SJSA1 (cell line): ENCODE measurements at regions not wholly inside any gene's neighbourhood (a gene's known extent, or its start where the extent isn't known, plus 50 kb on each side); places are given as distances from the start of the nearest gene placed in this dataset.

ENCODE experiments used
- DNase-seq, 2 experiments: peaks; one replicate each; pipeline ENCODE4 v3.0.0-alpha.2; 2015 to 2020; ENCODE audit warnings: low spot score in 2 of 2, low read depth in 1 of 2
- H3K27ac ChIP-seq: fragments of 250-450 bp; sonication (Bioruptor Pico); 2 replicates; pipeline ENCODE4 v1.5.1; 2020; ENCODE audit warnings: mild to moderate bottlenecking, moderate library complexity
- H3K27me3 ChIP-seq: fragments of 250-450 bp; sonication (Bioruptor Pico); replicated peaks from 2 replicates; pipeline ENCODE4 v1.5.1; 2020; ENCODE audit warnings: mild to moderate bottlenecking, moderate library complexity
- H3K36me3 ChIP-seq: fragments of 250-450 bp; sonication (Bioruptor Pico); 2 replicates; pipeline ENCODE4 v1.5.1; 2020; ENCODE audit warnings: mild to moderate bottlenecking
- H3K4me1 ChIP-seq: fragments of 250-450 bp; sonication (Bioruptor Pico); replicated peaks from 2 replicates; pipeline ENCODE4 v1.6.1; 2021; ENCODE audit warnings: mild to moderate bottlenecking
- H3K4me3 ChIP-seq: fragments of 250-450 bp; sonication (Bioruptor Pico); 2 replicates; pipeline ENCODE4 v1.5.1; 2020; ENCODE audit warnings: mild to moderate bottlenecking
- H3K9me3 ChIP-seq: fragments of 250-450 bp; sonication (Bioruptor Pico); replicated peaks from 2 replicates; pipeline ENCODE4 v1.5.1; 2020; ENCODE audit warnings: mild to moderate bottlenecking

DNA sequence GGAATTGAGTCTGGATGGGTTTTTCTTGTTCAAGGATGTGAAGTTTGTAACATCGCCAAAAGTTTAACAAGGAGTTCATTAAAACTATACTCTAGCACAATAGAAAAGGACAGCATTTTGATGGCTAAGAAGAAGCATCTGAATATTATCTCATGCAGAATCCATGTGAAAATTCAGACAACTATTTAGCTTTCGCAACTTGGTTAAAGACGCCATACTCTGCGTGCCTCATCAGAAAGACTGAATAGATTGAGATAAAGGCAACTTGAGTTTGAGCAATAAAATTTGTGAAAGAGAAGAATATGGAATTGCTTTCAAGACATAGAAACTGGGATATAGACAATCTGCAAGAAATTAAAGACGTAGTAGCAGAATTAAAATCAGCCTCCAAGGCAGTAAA is 151.1 kb upstream of the MYOCD start:
- Histone ChIP-seq H3K9me3 (no peaks in the 10 kb centered on the region), H3K36me3 (no peaks in the 10 kb centered on the region; the same call in 1 of the 2 replicates), H3K4me1 (peaks cover 52% of the 10 kb centered on the region), H3K27me3 (no peaks in the 10 kb centered on the region), H3K4me3 (no peak overlapping the region), H3K27ac (no peak overlapping the region)
- no peak for DNase-seq

GRCh38 chr17:12519956-12520594 is 145.6 kb upstream of the MYOCD start:
- Histone ChIP-seq H3K36me3 (no peaks in the 10 kb centered on the region), H3K27ac (peak overlapping the region; percentile 97), H3K9me3 (no peaks in the 10 kb centered on the region), H3K4me3 (no peak overlapping the region), H3K27me3 (no peaks in the 10 kb centered on the region), H3K4me1 (peaks cover 53% of the 10 kb centered on the region)
- peak; percentile 75 to 96 for DNase-seq

DNA sequence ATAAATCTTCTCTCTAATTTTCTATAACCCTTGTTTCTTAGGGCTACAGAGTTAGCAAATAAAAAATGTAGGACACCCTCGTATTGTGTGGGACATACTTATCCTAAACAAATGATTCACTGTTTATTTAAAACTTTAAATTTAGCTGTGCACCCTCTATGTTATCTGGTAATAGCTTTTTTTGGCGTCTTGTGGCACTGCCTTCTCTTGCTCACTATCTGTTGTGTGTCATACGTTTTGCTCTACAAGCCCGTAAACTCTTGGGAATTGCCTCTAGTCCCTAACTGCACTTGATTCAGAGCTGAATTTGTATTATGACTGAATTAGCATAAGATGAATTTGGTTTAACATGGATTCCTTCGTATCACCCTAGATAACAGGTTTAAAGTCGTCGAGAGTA is 144.3 kb upstream of the MYOCD start:
- Histone ChIP-seq H3K4me3 (no peak overlapping the region), H3K9me3 (no peaks in the 10 kb centered on the region), H3K4me1 (peaks cover 53% of the 10 kb centered on the region), H3K36me3 (no peaks in the 10 kb centered on the region), H3K27me3 (no peaks in the 10 kb centered on the region), H3K27ac (peak overlapping the region; percentile 97)
- DNase-seq, result peak in 1 of 2 experiments; percentile 68

DNA sequence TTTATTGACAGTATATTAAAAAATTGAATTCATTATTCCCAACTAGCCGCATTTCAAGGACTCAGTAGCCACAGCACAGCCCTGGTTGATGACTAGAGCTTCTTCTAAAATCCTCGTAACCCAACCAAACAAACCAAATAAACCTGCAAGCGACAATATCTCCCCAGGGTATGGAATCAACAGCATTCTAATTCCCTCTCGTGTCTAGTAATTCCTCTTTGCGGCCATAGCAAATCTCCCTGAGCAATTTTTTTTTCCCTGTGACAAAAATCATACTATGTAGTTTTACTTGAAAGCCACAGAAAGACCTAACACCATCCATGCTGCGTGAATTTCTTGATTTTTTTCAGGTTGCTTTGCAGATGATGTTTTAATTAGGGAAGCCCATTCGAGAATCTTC is 143.4 kb upstream of the MYOCD start:
- no peak for DNase-seq
- no peaks in the 10 kb centered on the region for H3K27me3 ChIP-seq
- H3K4me1 ChIP-seq, result peaks cover 53% of the 10 kb centered on the region
- no peaks in the 10 kb centered on the region for H3K36me3 ChIP-seq
- H3K9me3 ChIP-seq, result no peaks in the 10 kb centered on the region
- peak overlapping the region; percentile 97 for H3K27ac ChIP-seq
- H3K4me3 ChIP-seq, result no peak overlapping the region

DNA sequence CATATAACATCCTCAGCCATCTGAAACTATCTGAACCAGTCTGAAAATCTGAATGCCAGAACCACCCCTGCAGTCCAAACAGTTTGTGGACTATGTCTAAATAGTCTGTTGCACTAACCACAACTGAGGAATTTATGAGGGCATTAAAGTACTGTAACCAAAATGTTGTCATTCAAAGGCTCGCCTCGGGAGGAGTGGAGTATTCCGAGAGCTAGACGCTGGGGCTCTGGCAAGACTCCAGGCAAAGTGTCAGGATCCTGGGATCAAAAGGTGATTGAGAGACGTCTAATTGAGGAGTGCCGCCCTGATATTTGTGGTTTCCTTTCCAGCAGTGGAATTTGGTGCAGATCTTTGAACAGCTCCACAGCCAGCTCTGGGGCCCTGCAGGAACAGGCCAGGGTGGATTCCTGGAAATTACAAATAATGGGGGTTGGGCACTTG is 142.9 kb upstream of the MYOCD start:
- no peaks in the 10 kb centered on the region for H3K9me3 ChIP-seq
- no peaks in the 10 kb centered on the region for H3K36me3 ChIP-seq
- H3K27ac ChIP-seq, result peak overlapping the region; percentile 97
- DNase-seq, result peak; percentile 96 to 98
- no peaks in the 10 kb centered on the region for H3K27me3 ChIP-seq
- H3K4me3 ChIP-seq, result no peak overlapping the region
- peaks cover 53% of the 10 kb centered on the region for H3K4me1 ChIP-seq

DNA sequence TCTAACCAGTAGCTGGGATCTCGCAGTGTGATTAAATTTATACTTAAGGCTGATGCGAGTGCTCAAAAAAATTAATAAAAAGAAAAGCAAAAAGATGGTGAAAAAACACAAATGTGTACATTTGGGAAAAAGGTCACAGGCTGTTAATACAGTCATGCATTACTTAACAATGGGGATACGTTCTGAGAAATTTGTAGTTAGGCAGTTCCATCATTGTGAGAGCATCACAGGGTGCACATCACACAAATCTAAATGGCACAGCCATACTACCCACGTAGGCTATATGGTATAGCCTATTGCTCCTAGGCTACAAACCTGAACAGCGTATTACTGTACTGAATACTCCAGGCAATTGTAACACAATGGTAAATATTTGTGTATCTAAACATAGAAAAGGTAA is 142.4 kb upstream of the MYOCD start:
- Histone ChIP-seq H3K36me3 (no peaks in the 10 kb centered on the region), H3K27me3 (no peaks in the 10 kb centered on the region), H3K9me3 (no peaks in the 10 kb centered on the region), H3K27ac (peak overlapping the region; percentile 97), H3K4me3 (no peak overlapping the region), H3K4me1 (peaks cover 50% of the 10 kb centered on the region)
- DNase-seq, result no peak

- H3K9me3 ChIP-seq, result no peaks in the 10 kb centered on the region
- H3K4me3 ChIP-seq, result no peak overlapping the region
- peaks cover 8% of the 10 kb centered on the region for H3K4me1 ChIP-seq
- H3K36me3 ChIP-seq, result no peaks in the 10 kb centered on the region
- no peak for DNase-seq
- H3K27ac ChIP-seq, result no peak overlapping the region
- H3K27me3 ChIP-seq, result no peaks in the 10 kb centered on the region
Measured at GRCh38 chr17:12528036-12528435, 137.7 kb upstream of the MYOCD start.

- H3K4me1 ChIP-seq, result no peaks in the 10 kb centered on the region
- no peaks in the 10 kb centered on the region for H3K36me3 ChIP-seq
- H3K9me3 ChIP-seq, result no peaks in the 10 kb centered on the region
- H3K27me3 ChIP-seq, result no peaks in the 10 kb centered on the region
- DNase-seq, result no peak
- H3K27ac ChIP-seq, result no peak overlapping the region
- no peak overlapping the region for H3K4me3 ChIP-seq
Measured at GRCh38 chr17:12530161-12530560, 135.5 kb upstream of the MYOCD start.

- DNase-seq, result no peak
- Histone ChIP-seq H3K27me3 (no peaks in the 10 kb centered on the region), H3K4me3 (no peak overlapping the region), H3K4me1 (0 out of 2 replicates have a peak, but pooled peaks cover 3% of the 10 kb centered on the region), H3K36me3 (no peaks in the 10 kb centered on the region), H3K27ac (no peak overlapping the region), H3K9me3 (no peaks in the 10 kb centered on the region)
Measured at GRCh38 chr17:12536021-12536420, 129.7 kb upstream of the MYOCD start.

DNA sequence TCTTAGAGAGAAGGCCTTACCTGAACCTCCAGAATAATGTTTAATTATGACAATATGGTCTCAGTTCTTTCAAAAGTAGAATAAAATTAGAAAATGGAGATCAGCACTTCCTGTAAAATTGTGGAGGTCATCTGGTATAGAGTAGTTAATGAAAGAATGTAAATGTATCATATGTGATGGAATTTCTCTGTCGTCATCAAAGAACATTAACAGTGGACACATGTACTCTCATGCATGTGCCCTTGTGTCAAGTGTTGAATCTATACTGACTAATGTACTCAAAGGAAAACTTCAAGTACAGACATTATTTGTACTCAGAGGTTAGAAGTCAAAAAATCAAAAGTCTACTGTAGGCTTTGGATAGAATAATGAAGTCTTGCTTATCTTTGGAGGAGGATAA is 129.2 kb upstream of the MYOCD start:
- Histone ChIP-seq H3K27me3 (no peaks in the 10 kb centered on the region), H3K4me3 (no peak overlapping the region), H3K9me3 (no peaks in the 10 kb centered on the region), H3K27ac (no peak overlapping the region), H3K36me3 (no peaks in the 10 kb centered on the region), H3K4me1 (0 out of 2 replicates have a peak, but pooled peaks cover 3% of the 10 kb centered on the region)
- DNase-seq, result no peak

DNA sequence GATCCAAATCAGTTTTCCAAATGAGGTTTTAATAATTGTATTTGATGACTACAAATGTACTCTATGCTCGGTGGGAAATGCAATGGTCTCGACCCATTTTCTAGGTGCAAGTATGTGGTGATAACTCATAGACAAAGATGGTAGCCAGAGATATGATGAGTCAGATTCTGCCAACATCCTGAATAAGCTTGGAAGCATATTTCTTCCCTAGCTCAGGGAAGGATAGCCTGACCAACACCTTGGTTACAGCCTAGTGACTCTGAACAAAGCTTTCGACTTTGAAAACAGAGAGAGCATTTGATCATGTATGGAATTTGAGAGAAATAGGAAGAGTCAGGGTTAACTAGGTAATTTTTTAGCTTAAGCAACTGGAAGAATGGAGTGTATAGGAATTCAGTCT is 128.3 kb upstream of the MYOCD start:
- Histone ChIP-seq H3K27me3 (no peaks in the 10 kb centered on the region), H3K4me1 (0 out of 2 replicates have a peak, but pooled peaks cover 3% of the 10 kb centered on the region), H3K9me3 (no peaks in the 10 kb centered on the region), H3K4me3 (no peak overlapping the region), H3K27ac (no peak overlapping the region), H3K36me3 (no peaks in the 10 kb centered on the region)
- no peak for DNase-seq

GRCh38 chr17:12538003-12538402 is 127.7 kb upstream of the MYOCD start:
- DNase-seq, result no peak
- Histone ChIP-seq H3K27ac (no peak overlapping the region), H3K4me1 (0 out of 2 replicates have a peak, but pooled peaks cover 3% of the 10 kb centered on the region), H3K27me3 (no peaks in the 10 kb centered on the region), H3K36me3 (no peaks in the 10 kb centered on the region), H3K9me3 (no peaks in the 10 kb centered on the region), H3K4me3 (no peak overlapping the region)

DNA sequence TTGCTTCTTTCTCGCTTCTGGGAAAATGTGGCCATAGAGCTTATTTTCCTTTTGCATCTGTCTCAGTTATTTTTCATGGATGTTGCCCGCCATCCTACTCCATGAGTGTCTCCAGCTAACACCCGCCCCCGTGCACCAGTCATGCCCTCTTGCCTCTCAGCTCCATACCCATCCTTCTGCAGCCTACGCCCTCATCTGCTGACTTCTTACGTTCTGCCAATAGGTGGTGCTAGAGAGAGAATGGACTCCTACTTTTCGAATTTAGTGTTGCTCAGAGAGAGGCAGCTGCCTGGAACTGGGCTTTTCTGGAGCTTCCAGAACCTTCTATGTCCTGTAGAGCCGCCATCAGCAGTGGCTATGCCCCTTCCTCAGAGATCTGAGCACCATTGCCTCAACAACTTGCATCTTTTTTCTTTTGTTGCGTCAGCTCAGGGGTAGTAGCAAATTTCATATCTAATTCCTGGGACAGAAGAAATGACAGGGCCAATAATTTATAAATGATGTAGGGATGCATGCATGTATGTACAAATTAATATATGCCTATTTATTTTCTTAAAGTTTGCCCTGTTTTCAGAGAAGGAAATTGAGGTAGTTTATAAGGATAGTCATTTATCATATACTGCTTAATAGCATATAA is 119.7 kb upstream of the MYOCD start:
- H3K27me3 ChIP-seq, result no peaks in the 10 kb centered on the region
- peaks cover 17% of the 10 kb centered on the region for H3K4me1 ChIP-seq
- DNase-seq, result peak; percentile 54 to 56
- no peak overlapping the region for H3K27ac ChIP-seq
- no peak overlapping the region for H3K4me3 ChIP-seq
- H3K36me3 ChIP-seq, result no peaks in the 10 kb centered on the region
- H3K9me3 ChIP-seq, result no peaks in the 10 kb centered on the region

DNA sequence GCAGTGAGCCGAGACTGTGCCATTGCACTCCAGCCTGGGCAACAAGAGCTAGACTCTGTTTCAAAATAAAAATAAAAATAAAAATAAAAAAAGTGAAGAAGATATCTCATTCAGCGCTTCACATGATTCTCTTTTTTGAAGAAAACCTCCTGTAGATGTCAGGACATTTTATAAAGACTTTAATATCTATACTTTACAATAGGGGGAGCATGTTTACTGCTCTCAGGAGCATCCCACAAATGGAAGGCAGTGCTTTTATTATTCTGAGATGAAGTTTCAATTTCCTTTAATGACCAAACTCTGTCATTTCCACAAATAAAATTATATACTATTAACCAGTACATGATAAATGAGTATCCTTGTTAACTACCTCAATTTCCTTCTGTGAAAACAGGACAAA is 118.7 kb upstream of the MYOCD start:
- Histone ChIP-seq H3K36me3 (no peaks in the 10 kb centered on the region), H3K4me3 (no peak overlapping the region), H3K27ac (no peak overlapping the region), H3K4me1 (peaks cover 17% of the 10 kb centered on the region), H3K9me3 (no peaks in the 10 kb centered on the region), H3K27me3 (no peaks in the 10 kb centered on the region)
- no peak for DNase-seq
